ENCODE measurements at regions not wholly inside any gene's neighbourhood (a gene's known extent, or its start where the extent isn't known, plus 50 kb on each side); places are given as distances from the start of the nearest gene placed in this dataset.

- TF ChIP-seq POLR2A (IDR thresholded peaks at IDR 0.05; ENCODE audit: low read depth, low read length): no peak
- no peak for TF ChIP-seq TAF1 (IDR thresholded peaks at IDR 0.05; ENCODE audit: low read depth, low read length)
- TF ChIP-seq POLR2AphosphoS5 (IDR thresholded peaks at IDR 0.05; ENCODE audit: low read depth, low read length): no peak
- no peak for TF ChIP-seq SPI1 (IDR thresholded peaks at IDR 0.05; ENCODE audit: low read depth, low read length)
- TF ChIP-seq PAX5 (IDR thresholded peaks at IDR 0.05; ENCODE audit: insufficient read depth, low read length, severe bottlenecking): no peak
Observed at GRCh38 chr3:148643389-148643840, 54.3 kb upstream of the AGTR1 start.

Data from GM12891 (cell line).